Skeletal muscle satellite cell (primary cell): ENCODE measurements at regions not wholly inside any gene's neighbourhood (a gene's known extent, or its start where the extent isn't known, plus 50 kb on each side); places are given as distances from the start of the nearest gene placed in this dataset.
A peak's percentile ranks its signal among the peaks of the same experiment; 100 is the strongest.

ENCODE experiments used
- H3K27me3 ChIP-seq: 2 replicates; pipeline ENCODE4 v1.7.0; 2013; ENCODE audit warnings: low read length; ENCODE audit not compliant: control insufficient read depth, insufficient read depth
- H3K36me3 ChIP-seq: 2 replicates; pipeline ENCODE4 v1.7.0; 2013; ENCODE audit warnings: mild to moderate bottlenecking, control low read depth, low read length; ENCODE audit not compliant: insufficient read depth
- H3K4me1 ChIP-seq: 2 replicates; pipeline ENCODE4 v1.7.0; 2013; ENCODE audit warnings: low read length; ENCODE audit not compliant: control insufficient read depth, insufficient read depth
- H3K4me2 ChIP-seq: 2 replicates; pipeline ENCODE4 v1.7.0; 2013; ENCODE audit warnings: mild to moderate bottlenecking, low read length
- H3K4me3 ChIP-seq: 2 replicates; pipeline ENCODE4 v1.7.0; 2013; ENCODE audit warnings: low read length
- H3K9ac ChIP-seq: 2 replicates; pipeline ENCODE4 v1.7.0; 2013; ENCODE audit warnings: mild to moderate bottlenecking, low read depth, low read length, moderate library complexity
- H3K9me3 ChIP-seq: replicated peaks from 2 replicates; pipeline ENCODE4 v1.7.0; 2013; ENCODE audit warnings: mild to moderate bottlenecking, control low read depth, low read length

DNA sequence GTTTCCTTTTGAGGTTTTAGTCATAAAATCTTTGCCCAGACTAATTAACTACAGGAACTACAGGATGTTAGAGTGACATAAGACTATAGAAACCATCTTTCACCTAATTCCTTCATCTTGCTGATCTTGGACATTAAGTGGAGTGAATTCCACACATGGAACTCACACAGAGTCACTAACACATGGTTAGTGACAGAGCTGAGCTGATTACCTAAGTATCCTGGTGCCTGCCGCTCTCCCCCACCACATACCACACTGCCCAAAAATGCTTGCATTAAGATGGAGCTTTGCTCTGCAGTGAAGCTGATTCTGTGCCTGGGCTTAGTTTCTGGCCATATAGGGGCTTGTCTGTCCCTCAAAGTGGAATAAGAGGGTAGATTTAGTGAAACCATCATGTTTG is 332.9 kb upstream of the NT5C1B start:
- Histone ChIP-seq H3K9me3 (no peaks in the 10 kb centered on the region), H3K9ac (no peak overlapping the region), H3K4me2 (no peak overlapping the region), H3K4me3 (no peak overlapping the region), H3K4me1 (peaks cover 32% of the 10 kb centered on the region), H3K27me3 (no peaks in the 10 kb centered on the region), H3K36me3 (no peaks in the 10 kb centered on the region)

DNA sequence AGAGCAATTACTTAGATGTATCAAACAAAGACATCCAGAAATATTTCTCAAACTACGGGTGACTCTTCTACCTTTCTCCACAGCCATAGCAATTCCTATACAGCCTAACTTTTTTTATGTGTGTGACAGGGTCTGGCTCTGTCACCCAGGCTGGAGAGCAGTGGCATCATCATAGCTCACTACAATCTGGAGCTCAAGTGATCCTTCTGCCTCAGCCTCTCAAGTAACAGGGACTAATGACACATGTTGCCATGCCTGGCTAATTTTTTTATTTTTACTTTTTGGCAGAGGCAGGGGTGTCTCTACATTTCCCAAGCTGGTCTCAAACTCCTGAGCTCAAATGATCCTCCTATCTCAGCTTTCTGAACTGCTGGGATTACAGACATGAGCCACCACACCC is 328.9 kb upstream of the NT5C1B start:
- H3K36me3 ChIP-seq: no peaks in the 10 kb centered on the region
- no peaks in the 10 kb centered on the region for H3K9me3 ChIP-seq

DNA sequence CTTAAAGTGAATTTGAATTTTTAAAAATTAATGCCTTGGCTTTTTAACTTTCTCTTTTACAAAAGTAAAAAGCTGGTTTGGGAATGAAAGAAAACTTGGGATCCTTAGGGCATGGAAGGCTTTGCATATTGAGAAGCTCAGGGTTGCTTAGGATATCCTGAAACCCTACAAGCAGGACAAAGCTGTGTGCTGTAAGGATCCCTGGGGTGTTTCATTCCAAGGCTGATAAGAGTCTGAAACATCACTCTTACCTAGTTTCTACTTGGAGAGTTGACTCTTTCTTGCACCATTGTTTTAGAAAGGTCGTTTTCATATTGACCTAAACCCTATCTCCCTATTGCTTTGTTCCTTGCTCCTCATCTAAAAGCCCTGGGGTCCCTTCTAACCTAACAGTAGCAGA is 325.9 kb upstream of the NT5C1B start:
- Histone ChIP-seq H3K4me3 (no peak overlapping the region), H3K4me2 (no peak overlapping the region), H3K36me3 (no peaks in the 10 kb centered on the region)

More for the DNA sequence above, 328.9 kb upstream of the NT5C1B start:
- H3K9ac ChIP-seq: no peak overlapping the region
- no peaks in the 10 kb centered on the region for H3K27me3 ChIP-seq
- H3K4me2 ChIP-seq: no peak overlapping the region
- H3K4me3 ChIP-seq: no peak overlapping the region
- peaks cover 3% of the 10 kb centered on the region for H3K4me1 ChIP-seq

DNA sequence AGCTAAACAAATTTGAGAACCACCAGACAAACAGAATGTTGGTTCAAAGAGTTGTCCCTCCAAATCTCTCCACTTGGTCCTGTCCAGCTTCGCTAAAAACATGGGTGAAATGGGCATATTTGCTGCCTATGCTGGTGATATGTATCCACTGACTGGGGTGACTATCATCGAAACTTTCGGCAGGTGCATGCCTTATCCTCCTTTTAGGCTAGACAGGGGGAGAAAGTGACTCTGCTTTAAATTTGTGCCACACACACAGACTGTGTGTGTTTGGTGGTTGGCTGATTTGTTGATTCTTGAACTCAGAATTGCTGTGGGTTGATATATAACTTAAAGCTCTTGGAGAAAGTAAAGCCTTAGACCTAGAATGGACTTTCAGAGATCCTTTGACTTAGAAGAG is 324.1 kb upstream of the NT5C1B start:
- H3K27me3 ChIP-seq: no peaks in the 10 kb centered on the region
- H3K4me1 ChIP-seq: peaks cover 14% of the 10 kb centered on the region
- H3K9ac ChIP-seq: no peak overlapping the region
- H3K4me3 ChIP-seq: no peak overlapping the region
- no peak overlapping the region for H3K4me2 ChIP-seq
- no peaks in the 10 kb centered on the region for H3K9me3 ChIP-seq
- H3K36me3 ChIP-seq: no peaks in the 10 kb centered on the region

More for the DNA sequence above, 325.9 kb upstream of the NT5C1B start:
- H3K4me1 ChIP-seq: peaks cover 14% of the 10 kb centered on the region
- H3K9ac ChIP-seq: no peak overlapping the region
- H3K9me3 ChIP-seq: no peaks in the 10 kb centered on the region
- no peaks in the 10 kb centered on the region for H3K27me3 ChIP-seq

DNA sequence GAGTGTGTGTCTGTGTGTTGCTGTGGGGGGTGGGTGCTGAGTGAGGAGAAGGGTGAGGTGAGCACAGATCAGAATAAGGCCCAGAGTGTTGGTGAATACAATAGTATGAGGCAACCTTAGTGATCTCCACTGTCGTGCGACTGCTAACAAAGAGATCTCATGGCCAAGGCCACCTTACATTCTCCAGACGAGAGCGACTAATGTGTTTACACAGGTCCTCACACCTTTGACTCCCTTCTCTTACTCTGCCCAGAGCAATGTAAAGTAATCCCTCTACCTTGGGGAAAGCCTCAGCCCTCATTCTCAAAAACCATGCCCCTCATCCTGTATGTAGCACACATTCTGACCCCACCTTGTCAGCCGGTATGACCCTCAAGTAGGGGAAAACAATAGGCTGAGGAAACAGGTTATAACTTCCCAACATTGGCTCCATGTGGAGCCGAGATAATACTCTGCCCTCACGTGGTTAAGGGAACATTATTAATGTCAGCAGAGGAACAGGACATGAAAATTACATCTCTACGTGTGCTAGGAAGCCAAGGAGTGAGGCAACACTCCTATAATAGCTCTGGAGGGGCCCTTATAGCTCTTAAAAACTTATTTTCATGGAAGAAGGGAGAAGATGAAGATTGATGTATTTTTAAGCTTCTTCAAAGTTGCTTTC is 323.0 kb upstream of the NT5C1B start:
- Histone ChIP-seq H3K4me2 (no peak overlapping the region), H3K9ac (no peak overlapping the region)

DNA sequence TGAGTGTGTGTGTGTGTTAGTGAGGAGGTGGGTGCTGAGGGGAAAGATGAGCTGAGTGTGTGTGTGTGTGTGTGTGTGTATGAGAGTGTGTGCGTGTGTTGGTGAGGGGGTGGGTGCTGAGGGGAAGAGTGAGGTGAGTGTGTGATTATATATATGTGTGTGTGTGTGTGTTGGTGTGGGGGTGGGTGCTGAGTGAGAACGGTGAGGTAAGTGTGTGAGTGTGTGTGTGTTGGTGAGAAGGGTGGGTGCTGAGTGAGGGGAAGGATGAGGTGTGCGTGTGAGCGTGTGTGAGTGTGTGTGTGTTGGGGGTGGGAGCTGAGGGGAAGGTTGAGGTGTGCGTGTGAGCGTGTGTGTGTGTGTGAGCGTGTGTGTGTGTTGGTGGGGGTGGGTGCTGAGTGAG is 322.0 kb upstream of the NT5C1B start:
- Histone ChIP-seq H3K9me3 (no peaks in the 10 kb centered on the region), H3K4me3 (no peak overlapping the region), H3K9ac (no peak overlapping the region), H3K4me1 (peaks cover 14% of the 10 kb centered on the region), H3K4me2 (peak overlapping the region; percentile 20), H3K36me3 (no peaks in the 10 kb centered on the region), H3K27me3 (no peaks in the 10 kb centered on the region)

More for the DNA sequence above, 323.0 kb upstream of the NT5C1B start:
- H3K9me3 ChIP-seq: no peaks in the 10 kb centered on the region
- no peaks in the 10 kb centered on the region for H3K36me3 ChIP-seq
- no peak overlapping the region for H3K4me3 ChIP-seq
- peaks cover 14% of the 10 kb centered on the region for H3K4me1 ChIP-seq
- no peaks in the 10 kb centered on the region for H3K27me3 ChIP-seq

DNA sequence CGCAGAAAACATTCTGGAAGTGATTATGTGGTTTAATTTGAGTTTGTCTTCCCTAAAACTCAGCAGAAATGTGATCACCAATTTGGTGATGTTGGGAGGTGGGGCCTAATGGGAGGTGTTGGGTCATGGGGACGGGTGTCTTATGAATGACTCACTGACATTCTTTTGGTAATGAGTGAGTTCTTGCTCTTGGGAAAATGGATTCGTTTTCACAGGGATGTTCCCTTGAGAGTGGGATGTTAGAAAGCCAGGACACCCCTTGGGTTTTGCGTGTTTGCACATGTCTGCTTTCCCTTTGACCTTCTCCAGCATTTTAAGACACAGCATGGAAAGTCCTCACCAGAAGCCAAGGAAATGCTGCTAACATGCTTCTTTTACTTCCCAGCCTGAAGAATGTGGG is 321.5 kb upstream of the NT5C1B start:
- H3K27me3 ChIP-seq: no peaks in the 10 kb centered on the region
- no peak overlapping the region for H3K4me3 ChIP-seq
- H3K4me2 ChIP-seq: peak overlapping the region; percentile 20
- H3K9ac ChIP-seq: no peak overlapping the region
- H3K4me1 ChIP-seq: peaks cover 14% of the 10 kb centered on the region
- no peaks in the 10 kb centered on the region for H3K9me3 ChIP-seq
- no peaks in the 10 kb centered on the region for H3K36me3 ChIP-seq

DNA sequence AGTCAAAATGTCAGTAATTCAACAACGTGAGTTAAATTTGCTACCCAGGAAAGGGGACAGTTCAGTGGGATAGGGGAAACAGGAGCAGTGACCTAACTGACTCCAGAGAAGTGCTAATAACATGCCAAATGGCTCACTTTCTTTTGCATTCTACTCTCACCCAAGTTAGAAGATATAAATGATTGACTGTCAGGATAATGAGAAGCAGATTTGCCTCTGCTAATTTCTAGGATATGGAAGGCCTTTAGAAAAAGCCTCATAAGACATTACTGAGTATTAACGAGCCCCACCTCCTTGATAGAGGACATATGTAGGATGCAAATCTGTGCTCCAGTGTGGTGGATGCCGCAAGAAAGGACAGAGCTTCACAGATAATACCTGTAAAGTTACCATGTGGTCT is 318.6 kb upstream of the NT5C1B start:
- H3K4me2 ChIP-seq: no peak overlapping the region
- no peaks in the 10 kb centered on the region for H3K36me3 ChIP-seq
- no peaks in the 10 kb centered on the region for H3K9me3 ChIP-seq
- H3K27me3 ChIP-seq: no peaks in the 10 kb centered on the region
- no peak overlapping the region for H3K4me3 ChIP-seq
- H3K4me1 ChIP-seq: peaks cover 14% of the 10 kb centered on the region
- no peak overlapping the region for H3K9ac ChIP-seq

DNA sequence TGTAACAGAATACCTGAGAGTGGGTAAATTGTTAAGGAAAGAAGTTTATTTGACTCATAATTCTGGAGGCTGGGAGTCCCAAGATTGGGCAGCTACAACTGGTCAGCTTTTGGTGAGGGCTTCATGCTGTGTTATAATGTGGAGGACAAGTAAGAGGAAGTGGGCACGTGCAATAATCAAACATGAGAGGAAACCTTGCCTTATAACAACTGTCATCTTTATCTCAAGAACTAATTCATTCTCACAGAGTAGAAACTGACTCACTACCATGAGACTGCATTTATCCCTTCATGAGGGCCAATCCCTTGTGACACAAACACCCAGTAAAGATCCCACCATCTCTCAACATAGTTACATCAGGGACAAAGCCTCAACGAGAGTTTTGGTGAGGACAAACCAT is 318.1 kb upstream of the NT5C1B start:
- Histone ChIP-seq H3K4me1 (peaks cover 14% of the 10 kb centered on the region), H3K4me2 (no peak overlapping the region), H3K36me3 (no peaks in the 10 kb centered on the region), H3K27me3 (no peaks in the 10 kb centered on the region), H3K9ac (no peak overlapping the region), H3K4me3 (no peak overlapping the region), H3K9me3 (no peaks in the 10 kb centered on the region)

DNA sequence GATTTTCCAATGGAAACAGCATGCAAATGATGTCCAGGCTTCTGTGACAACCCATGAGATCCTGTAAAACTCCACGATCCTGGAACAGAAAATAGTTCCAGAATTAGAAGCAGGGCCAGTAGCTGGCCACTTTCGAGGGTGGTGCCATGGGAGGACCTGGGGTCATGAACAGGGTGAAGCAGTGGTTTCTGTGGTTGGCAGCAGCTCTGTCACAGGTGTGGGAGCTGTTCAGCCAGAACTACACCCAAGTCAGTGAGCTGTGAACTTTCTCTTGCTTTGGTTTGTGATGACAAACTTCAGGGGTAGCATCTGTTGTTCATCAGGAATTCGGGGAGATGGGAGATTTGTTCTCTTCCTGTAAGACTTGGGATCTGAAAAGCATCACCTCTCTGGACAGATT is 314.4 kb upstream of the NT5C1B start:
- no peak overlapping the region for H3K4me3 ChIP-seq
- no peaks in the 10 kb centered on the region for H3K27me3 ChIP-seq
- no peak overlapping the region for H3K4me2 ChIP-seq
- no peaks in the 10 kb centered on the region for H3K9me3 ChIP-seq
- peaks cover 16% of the 10 kb centered on the region for H3K4me1 ChIP-seq
- H3K36me3 ChIP-seq: no peaks in the 10 kb centered on the region
- no peak overlapping the region for H3K9ac ChIP-seq

DNA sequence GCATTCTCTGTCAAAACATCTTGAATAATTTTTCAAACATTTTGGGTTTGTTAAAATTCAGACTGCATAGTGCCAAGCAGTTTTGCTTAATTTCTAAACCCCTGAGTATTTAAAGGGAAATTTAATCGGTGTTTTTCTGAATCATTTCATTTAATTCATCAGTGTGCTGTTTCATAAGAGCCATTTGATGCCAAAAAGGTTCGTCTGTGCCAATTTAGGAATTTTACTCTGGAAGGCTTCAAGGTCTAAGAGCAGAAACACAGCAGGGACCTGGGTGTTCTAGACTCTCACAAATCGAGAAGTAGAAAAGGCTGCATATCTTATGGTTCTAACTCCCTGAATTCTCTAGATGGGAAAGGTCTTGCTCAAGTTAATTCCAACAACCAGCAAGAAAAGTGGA is 311.9 kb upstream of the NT5C1B start:
- Histone ChIP-seq H3K36me3 (no peaks in the 10 kb centered on the region), H3K4me3 (no peak overlapping the region), H3K4me1 (peaks cover 16% of the 10 kb centered on the region), H3K9me3 (no peaks in the 10 kb centered on the region), H3K27me3 (no peaks in the 10 kb centered on the region), H3K9ac (peak overlapping the region; percentile 45), H3K4me2 (peak overlapping the region; percentile 30)

DNA sequence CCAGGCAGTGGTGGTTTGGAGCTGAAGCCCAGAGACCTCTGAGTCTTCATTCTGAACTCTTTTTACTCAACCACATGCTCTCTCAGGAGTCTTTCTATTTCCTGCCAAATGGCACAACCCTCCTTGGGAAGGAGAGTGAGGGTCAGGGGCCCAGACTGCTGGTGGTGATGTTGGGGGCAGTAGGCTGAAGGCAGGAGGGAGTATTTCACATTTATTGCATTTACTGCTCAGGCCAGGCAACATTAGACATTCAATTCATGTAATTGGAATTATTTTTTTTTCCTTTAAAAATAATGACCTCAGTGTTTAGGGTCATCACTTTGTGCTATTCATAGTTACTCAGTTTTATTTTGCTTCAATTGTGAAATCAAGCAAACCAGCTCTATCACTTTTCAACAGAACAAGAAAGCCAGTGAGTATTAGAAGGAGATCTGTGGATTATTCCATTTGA is 311.3 kb upstream of the NT5C1B start:
- H3K9ac ChIP-seq: peak overlapping the region; percentile 45
- H3K9me3 ChIP-seq: no peaks in the 10 kb centered on the region
- no peaks in the 10 kb centered on the region for H3K27me3 ChIP-seq
- no peaks in the 10 kb centered on the region for H3K36me3 ChIP-seq
- H3K4me1 ChIP-seq: peaks cover 16% of the 10 kb centered on the region
- H3K4me2 ChIP-seq: peak overlapping the region; percentile 30
- H3K4me3 ChIP-seq: no peak overlapping the region
